ENCODE measurements at regions not wholly inside any gene's neighbourhood (a gene's known extent, or its start where the extent isn't known, plus 50 kb on each side); places are given as distances from the start of the nearest gene placed in this dataset.
"Not testable (repeated sequence)": the region's sequence is repeated elsewhere in the genome, so short reads cannot be mapped to it uniquely, and the experiment has no call there.

GRCh38 chr7:42560866-42561265 is 323.9 kb upstream of the GLI3 start:
- Histone ChIP-seq H3K4me3 (ENCODE audit: low read depth, low read length) (no peak overlapping the region), H3K36me3 (ENCODE audit: insufficient read depth) (no peaks in the 10 kb centered on the region), H3K4me1 (ENCODE audit: insufficient read depth) (no peaks in the 10 kb centered on the region), H3K27ac (ENCODE audit: low read depth) (no peak overlapping the region)
- 86% methylated on average over 2 of the region's 2 CpGs for WGBS
- no peak for DNase-seq (ENCODE audit: extremely low spot score)

GRCh38 chr7:42554932-42555331 is 317.9 kb upstream of the GLI3 start:
- H3K4me1 ChIP-seq (ENCODE audit: insufficient read depth); H3K4me3 ChIP-seq (ENCODE audit: low read depth, low read length); H3K36me3 ChIP-seq (ENCODE audit: insufficient read depth); DNase-seq (ENCODE audit: extremely low spot score); H3K27ac ChIP-seq (ENCODE audit: low read depth): not testable (repeated sequence)
- 91% methylated on average over 2 of the region's 2 CpGs for WGBS

DNA sequence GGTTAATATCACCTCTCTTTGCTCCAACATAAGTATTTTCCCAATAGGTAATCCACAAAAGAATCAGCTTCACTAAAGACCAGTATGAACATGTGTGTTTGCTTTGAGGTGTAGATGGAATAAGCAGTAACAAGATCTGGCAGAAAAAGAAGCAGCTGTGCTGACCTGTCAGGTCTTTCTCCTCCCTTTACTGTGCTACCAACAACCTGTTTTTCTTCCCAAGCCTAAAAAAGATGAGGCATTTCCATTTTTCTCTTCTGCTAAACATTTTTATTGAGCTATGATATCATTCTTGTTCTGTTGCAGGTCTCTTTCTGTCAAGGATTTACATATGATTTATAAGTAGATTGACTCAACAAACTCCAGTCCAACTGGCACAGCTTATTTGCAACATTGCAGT is 315.2 kb upstream of the GLI3 start:
- H3K27ac ChIP-seq (ENCODE audit: low read depth), result no peak overlapping the region
- no peak for DNase-seq (ENCODE audit: extremely low spot score)
- H3K4me3 ChIP-seq (ENCODE audit: low read depth, low read length), result no peak overlapping the region
- no peaks in the 10 kb centered on the region for H3K4me1 ChIP-seq (ENCODE audit: insufficient read depth)
- H3K36me3 ChIP-seq (ENCODE audit: insufficient read depth), result peaks cover 2% of the 10 kb centered on the region

- H3K27ac ChIP-seq (ENCODE audit: low read depth), result no peak overlapping the region
- H3K36me3 ChIP-seq (ENCODE audit: insufficient read depth), result peaks cover 2% of the 10 kb centered on the region
- H3K4me3 ChIP-seq (ENCODE audit: low read depth, low read length), result no peak overlapping the region
- H3K4me1 ChIP-seq (ENCODE audit: insufficient read depth), result no peaks in the 10 kb centered on the region
- no peak for DNase-seq (ENCODE audit: extremely low spot score)
Observed at GRCh38 chr7:42550706-42551470, 313.9 kb upstream of the GLI3 start.

DNA sequence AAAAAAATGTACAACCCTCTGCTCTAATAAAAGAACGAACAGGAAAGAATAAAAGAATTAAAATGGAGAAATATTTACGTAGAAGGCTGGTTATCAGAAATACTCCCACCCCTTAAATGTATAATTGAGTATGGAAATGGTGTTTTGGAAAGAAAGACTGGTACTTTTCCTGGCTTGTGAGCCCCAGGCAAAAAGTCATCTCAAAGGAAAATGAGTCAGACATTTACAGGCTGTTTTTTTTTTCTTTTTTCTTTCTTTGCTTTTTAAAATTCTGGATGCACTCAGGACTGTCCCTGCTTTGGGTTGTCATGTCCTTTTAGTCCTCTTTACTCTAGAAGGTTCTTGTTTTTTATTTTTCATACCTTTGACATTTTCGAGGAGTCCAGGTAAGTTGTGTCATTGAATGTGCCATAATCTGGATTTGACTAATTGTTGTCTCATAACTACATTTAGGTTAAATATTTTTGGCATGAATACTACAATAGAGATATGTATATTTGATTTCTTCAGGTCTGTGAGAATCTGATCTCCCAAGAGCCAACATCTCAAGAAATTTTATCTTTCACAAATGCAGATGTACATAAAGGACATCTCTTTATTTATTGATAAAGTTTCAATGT is 313.0 kb upstream of the GLI3 start:
- DNase-seq (ENCODE audit: extremely low spot score), result no peak
- no peaks in the 10 kb centered on the region for H3K4me1 ChIP-seq (ENCODE audit: insufficient read depth)
- H3K27ac ChIP-seq (ENCODE audit: low read depth), result no peak overlapping the region
- 75% methylated on average over 3 of the region's 3 CpGs for WGBS
- peaks cover 2% of the 10 kb centered on the region for H3K36me3 ChIP-seq (ENCODE audit: insufficient read depth)
- H3K4me3 ChIP-seq (ENCODE audit: low read depth, low read length), result no peak overlapping the region

- peaks cover 2% of the 10 kb centered on the region for H3K36me3 ChIP-seq (ENCODE audit: insufficient read depth)
- no peak for DNase-seq (ENCODE audit: extremely low spot score)
- H3K27ac ChIP-seq (ENCODE audit: low read depth), result no peak overlapping the region
- no peak overlapping the region for H3K4me3 ChIP-seq (ENCODE audit: low read depth, low read length)
- WGBS, result 77% methylated on average over 6 of the region's 6 CpGs
- H3K4me1 ChIP-seq (ENCODE audit: insufficient read depth), result no peaks in the 10 kb centered on the region
Observed at GRCh38 chr7:42548816-42549611, 312.0 kb upstream of the GLI3 start.

DNA sequence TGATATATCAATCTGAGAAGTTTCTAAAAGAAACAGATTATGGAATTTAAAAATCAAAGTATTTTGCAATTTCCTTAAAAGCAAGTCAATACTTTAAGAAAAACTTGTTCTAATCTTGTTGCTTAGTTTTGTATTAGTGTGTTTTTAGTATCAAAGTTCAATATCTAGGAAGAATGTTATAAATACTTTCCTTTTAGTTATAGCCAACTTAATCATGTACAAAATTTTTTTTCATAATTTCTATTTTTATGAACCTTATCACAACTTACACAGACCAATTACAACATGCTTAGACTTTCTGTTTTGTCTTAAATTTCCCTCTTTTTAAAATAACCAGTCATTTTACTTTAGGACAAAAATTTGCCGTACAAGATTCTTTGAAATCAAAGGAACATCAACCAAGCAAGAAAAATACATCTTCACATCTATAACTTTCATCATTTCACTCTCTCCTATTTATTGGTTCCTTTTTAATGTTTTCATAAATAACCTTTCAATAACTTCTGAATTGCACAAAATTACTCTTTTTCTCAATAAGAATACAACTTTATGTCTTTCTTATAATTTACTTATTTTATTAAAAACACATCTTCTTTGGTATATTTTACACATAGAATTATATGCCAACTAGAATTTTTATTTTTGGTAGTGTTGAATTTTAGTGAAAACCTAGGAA is 308.2 kb upstream of the GLI3 start:
- no peaks in the 10 kb centered on the region for H3K36me3 ChIP-seq (ENCODE audit: insufficient read depth)
- WGBS, result 96% methylated on average over 1 of the region's 1 CpG
- DNase-seq (ENCODE audit: extremely low spot score), result no peak
- no peak overlapping the region for H3K4me3 ChIP-seq (ENCODE audit: low read depth, low read length)
- H3K4me1 ChIP-seq (ENCODE audit: insufficient read depth), result no peaks in the 10 kb centered on the region
- H3K27ac ChIP-seq (ENCODE audit: low read depth), result no peak overlapping the region

DNA sequence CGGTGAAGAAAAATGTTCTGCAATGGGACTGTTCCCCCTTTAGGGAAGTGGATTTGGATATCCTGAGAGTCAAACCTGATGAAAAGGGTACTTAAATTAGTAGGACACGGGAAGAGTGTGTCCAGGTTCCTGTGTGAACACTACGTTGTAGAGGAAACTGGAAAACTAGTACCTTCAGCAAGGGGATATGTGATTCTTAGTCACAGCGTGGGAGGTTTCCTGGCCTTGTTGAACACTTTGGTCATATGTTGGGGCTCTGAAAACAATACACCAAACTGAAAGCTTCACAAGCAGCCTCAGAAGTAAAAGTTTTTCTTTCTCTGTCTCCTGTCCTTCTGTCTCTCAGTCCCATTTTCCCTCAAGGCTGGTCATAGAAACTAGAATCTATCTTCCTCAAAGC is 306.9 kb upstream of the GLI3 start:
- no peak for DNase-seq (ENCODE audit: extremely low spot score)
- 92% methylated on average over 4 of the region's 4 CpGs for WGBS
- H3K36me3 ChIP-seq (ENCODE audit: insufficient read depth), result no peaks in the 10 kb centered on the region

GRCh38 chr7:42542446-42542845 is 305.4 kb upstream of the GLI3 start:
- H3K36me3 ChIP-seq (ENCODE audit: insufficient read depth); H3K4me1 ChIP-seq (ENCODE audit: insufficient read depth); DNase-seq (ENCODE audit: extremely low spot score); H3K27ac ChIP-seq (ENCODE audit: low read depth); H3K4me3 ChIP-seq (ENCODE audit: low read depth, low read length): not testable (repeated sequence)
- 59% methylated on average over 1 of the region's 1 CpG for WGBS

More for the DNA sequence above, 306.9 kb upstream of the GLI3 start:
- Histone ChIP-seq H3K4me1 (ENCODE audit: insufficient read depth) (no peaks in the 10 kb centered on the region), H3K4me3 (ENCODE audit: low read depth, low read length) (no peak overlapping the region), H3K27ac (ENCODE audit: low read depth) (no peak overlapping the region)

- Histone ChIP-seq H3K4me3 (ENCODE audit: low read depth, low read length) (no peak overlapping the region), H3K4me1 (ENCODE audit: insufficient read depth) (no peaks in the 10 kb centered on the region), H3K27ac (ENCODE audit: low read depth) (no peak overlapping the region), H3K36me3 (ENCODE audit: insufficient read depth) (no peaks in the 10 kb centered on the region)
- WGBS, result 63% methylated on average over 1 of the region's 1 CpG
- DNase-seq (ENCODE audit: extremely low spot score), result no peak
Observed at GRCh38 chr7:42534441-42534840, 297.4 kb upstream of the GLI3 start.

DNA sequence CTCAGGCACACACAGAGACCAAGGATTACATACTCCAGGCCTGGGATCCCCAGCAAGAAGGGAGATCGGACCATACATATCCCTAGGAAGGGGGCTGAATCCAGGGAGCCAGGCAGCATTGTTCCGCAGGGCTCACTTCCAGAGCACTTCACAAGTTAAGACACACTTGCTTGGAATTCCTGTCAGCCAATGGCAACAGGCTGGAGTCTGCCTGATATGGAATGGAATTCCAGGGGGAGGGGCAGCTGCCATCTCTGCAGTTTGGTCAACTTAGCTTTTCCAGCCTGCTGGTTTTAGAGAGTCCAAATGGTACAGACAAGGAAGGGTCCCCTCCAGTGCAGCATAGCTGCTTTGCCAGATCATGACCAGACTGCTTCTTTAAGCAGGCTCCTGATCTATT is 290.0 kb upstream of the GLI3 start:
- H3K36me3 ChIP-seq (ENCODE audit: insufficient read depth), result no peaks in the 10 kb centered on the region
- 90% methylated on average over 2 of the region's 2 CpGs for WGBS
- no peak overlapping the region for H3K27ac ChIP-seq (ENCODE audit: low read depth)

DNA sequence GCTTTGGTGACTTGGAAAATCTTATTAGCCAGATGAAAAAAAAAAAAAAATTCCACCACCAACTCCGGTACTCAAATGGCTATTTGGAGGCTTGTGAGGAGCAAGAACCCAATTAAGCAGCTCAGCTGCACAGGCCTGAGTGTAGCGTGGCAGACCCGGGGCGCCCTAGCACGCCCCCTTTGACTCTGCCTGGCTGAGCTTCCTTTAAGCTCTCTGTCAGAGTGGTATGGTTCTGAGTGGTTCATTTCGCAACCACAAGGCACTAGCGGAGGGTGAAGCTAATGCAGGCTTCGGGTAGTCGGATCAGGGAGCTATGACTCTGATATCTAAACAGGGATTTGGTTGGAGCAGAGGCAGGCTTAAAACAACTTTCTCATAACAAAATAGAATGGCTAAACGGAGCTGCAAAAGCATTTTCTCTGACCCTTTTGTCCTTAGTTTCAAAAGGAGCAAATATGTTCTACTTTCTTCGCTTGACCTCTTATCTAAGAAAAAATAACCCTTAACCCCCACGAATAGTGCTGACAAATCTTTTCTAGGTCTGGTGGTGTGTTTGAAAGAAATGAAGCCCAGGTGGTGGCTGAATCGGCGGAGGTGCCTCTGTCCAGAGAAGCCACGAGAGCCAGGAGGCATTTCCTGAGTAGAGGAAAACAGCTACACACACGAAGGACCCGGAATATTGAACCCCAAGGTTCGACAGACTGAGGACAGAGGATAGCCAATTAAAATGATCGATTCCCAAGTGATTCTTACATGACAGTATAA is 285.4 kb upstream of the GLI3 start:
- DNase-seq (ENCODE audit: extremely low spot score), result no peak
- Histone ChIP-seq H3K27ac (ENCODE audit: low read depth) (no peak overlapping the region), H3K4me1 (ENCODE audit: insufficient read depth) (no peaks in the 10 kb centered on the region), H3K4me3 (ENCODE audit: low read depth, low read length) (no peak overlapping the region), H3K36me3 (ENCODE audit: insufficient read depth) (no peaks in the 10 kb centered on the region)
- 65% methylated on average over 19 of the region's 19 CpGs for WGBS

More for the DNA sequence above, 290.0 kb upstream of the GLI3 start:
- H3K4me3 ChIP-seq (ENCODE audit: low read depth, low read length), result no peak overlapping the region
- H3K4me1 ChIP-seq (ENCODE audit: insufficient read depth), result no peaks in the 10 kb centered on the region
- DNase-seq (ENCODE audit: extremely low spot score), result no peak

DNA sequence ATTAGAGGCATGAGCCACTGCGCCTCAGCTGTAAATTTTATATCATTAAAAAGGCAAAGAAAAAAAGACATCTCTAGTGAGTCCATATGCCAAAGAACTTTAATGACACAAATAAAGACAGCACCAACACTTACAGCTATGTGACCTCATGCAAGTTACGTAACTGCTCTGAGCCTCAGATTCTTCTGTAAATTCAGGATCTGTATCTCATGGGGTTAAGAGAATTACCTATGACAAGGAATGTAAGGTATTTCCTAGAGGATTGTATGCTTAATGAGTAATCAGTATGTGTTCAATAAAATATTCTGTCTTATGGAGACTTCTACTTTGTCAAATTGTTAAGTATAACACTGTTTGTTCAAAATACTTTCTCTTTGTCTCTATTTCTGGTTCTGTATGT is 274.0 kb upstream of the GLI3 start:
- Histone ChIP-seq H3K27ac (ENCODE audit: low read depth) (no peak overlapping the region), H3K4me3 (ENCODE audit: low read depth, low read length) (no peak overlapping the region), H3K36me3 (ENCODE audit: insufficient read depth) (no peaks in the 10 kb centered on the region), H3K4me1 (ENCODE audit: insufficient read depth) (no peaks in the 10 kb centered on the region)
- WGBS, result 92% methylated on average over 2 of the region's 2 CpGs
- no peak for DNase-seq (ENCODE audit: extremely low spot score)

Measured in urinary bladder (tissue), 3 donors.